Mammary epithelial cell (primary cell): ENCODE measurements at regions not wholly inside any gene's neighbourhood (a gene's known extent, or its start where the extent isn't known, plus 50 kb on each side); places are given as distances from the start of the nearest gene placed in this dataset.

Experiments used
- EZH2 ChIP-seq: IDR thresholded peaks from 2 replicates; pipeline ENCODE4 v1.6.1; 2012; ENCODE audit warnings: low read length, inconsistent platforms, borderline replicate concordance
- TF ChIP-seq, protein P1 (sequence below), 2 donors: IDR thresholded peaks in 1 of 2; conservative IDR thresholded peaks in 1 of 2; 2 replicates each; pipeline ENCODE4 v1.5.1; 2011 to 2012; ENCODE audit warnings: inconsistent platforms in 2 of 2, low read length in 2 of 2, mild to moderate bottlenecking in 2 of 2, control low read depth in 1 of 2, low read depth in 1 of 2; ENCODE audit not compliant: insufficient read depth in 1 of 2; ENCODE audit errors: extremely low read depth in 1 of 2

DNA sequence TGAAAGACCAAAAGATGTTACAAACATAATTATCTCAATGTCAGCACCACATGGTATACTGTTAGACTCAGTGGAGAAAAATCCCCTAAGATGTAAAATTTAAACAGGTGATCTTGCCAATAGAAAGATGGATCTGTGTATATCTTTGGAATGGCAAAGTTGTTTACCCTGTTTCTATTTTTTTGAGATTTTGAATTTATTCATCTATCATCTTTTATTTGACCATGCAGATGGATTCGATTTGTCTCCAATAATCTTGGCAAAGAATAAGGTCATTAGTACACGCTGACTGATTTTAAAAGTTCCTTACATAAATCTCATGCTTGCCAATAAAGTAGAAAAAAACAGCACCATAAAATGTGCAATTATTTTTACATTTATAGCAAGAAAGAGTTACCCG lies 459.3 kb downstream of the MBD2 start:
- TF ChIP-seq, protein P1, sequence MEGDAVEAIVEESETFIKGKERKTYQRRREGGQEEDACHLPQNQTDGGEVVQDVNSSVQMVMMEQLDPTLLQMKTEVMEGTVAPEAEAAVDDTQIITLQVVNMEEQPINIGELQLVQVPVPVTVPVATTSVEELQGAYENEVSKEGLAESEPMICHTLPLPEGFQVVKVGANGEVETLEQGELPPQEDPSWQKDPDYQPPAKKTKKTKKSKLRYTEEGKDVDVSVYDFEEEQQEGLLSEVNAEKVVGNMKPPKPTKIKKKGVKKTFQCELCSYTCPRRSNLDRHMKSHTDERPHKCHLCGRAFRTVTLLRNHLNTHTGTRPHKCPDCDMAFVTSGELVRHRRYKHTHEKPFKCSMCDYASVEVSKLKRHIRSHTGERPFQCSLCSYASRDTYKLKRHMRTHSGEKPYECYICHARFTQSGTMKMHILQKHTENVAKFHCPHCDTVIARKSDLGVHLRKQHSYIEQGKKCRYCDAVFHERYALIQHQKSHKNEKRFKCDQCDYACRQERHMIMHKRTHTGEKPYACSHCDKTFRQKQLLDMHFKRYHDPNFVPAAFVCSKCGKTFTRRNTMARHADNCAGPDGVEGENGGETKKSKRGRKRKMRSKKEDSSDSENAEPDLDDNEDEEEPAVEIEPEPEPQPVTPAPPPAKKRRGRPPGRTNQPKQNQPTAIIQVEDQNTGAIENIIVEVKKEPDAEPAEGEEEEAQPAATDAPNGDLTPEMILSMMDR (conservative IDR thresholded peaks at IDR 0.05 in 1 of 2, IDR thresholded peaks at IDR 0.05 in 1 of 2; ENCODE audit: extremely low read depth in 1 of 2, insufficient read depth in 1 of 2, low read depth in 1 of 2, low read length in 2 of 2) = no peak
- TF ChIP-seq EZH2 = no peak
